ENCODE measurements at regions not wholly inside any gene's neighbourhood (a gene's known extent, or its start where the extent isn't known, plus 50 kb on each side); places are given as distances from the start of the nearest gene placed in this dataset.

GRCh38 chr16:86071611-86072240, 172.8 kb downstream of the IRF8 start:
- no peak for TF ChIP-seq CTCF (IDR thresholded peaks at IDR 0.05; ENCODE audit: partially characterized antibody, unreplicated experiment)
- peaks cover 4% of the 10 kb centered on the region for H3K9me3 Mint-ChIP-seq (ENCODE audit: unreplicated experiment)
- peaks cover 8% of the 10 kb centered on the region for H3K4me1 Mint-ChIP-seq (ENCODE audit: low read depth, unreplicated experiment)
- H3K4me3 Mint-ChIP-seq (ENCODE audit: unreplicated experiment), result no peak overlapping the region
- DNase-seq, result no peak
- H3K36me3 Mint-ChIP-seq (ENCODE audit: unreplicated experiment), result no peaks in the 10 kb centered on the region
- peaks cover 4% of the 10 kb centered on the region for H3K27me3 Mint-ChIP-seq (ENCODE audit: unreplicated experiment)
- H3K27ac Mint-ChIP-seq (ENCODE audit: unreplicated experiment), result no peak overlapping the region

- H3K4me3 Mint-ChIP-seq (ENCODE audit: unreplicated experiment), result no peak overlapping the region
- no peaks in the 10 kb centered on the region for H3K36me3 Mint-ChIP-seq (ENCODE audit: unreplicated experiment)
- TF ChIP-seq CTCF (IDR thresholded peaks at IDR 0.05; ENCODE audit: partially characterized antibody, unreplicated experiment), result peak; percentile 83
Observed at GRCh38 chr16:86072328-86073102, 173.6 kb downstream of the IRF8 start.

GRCh38 chr16:86073103-86073625, 174.2 kb downstream of the IRF8 start:
- Mint-ChIP-seq H3K27ac (ENCODE audit: unreplicated experiment) (no peak overlapping the region), H3K36me3 (ENCODE audit: unreplicated experiment) (no peaks in the 10 kb centered on the region), H3K4me1 (ENCODE audit: low read depth, unreplicated experiment) (peaks cover 4% of the 10 kb centered on the region), H3K9me3 (ENCODE audit: unreplicated experiment) (peaks cover 4% of the 10 kb centered on the region), H3K4me3 (ENCODE audit: unreplicated experiment) (no peak overlapping the region), H3K27me3 (ENCODE audit: unreplicated experiment) (peaks cover 2% of the 10 kb centered on the region)
- no peak for DNase-seq
- peak; percentile 60 for TF ChIP-seq CTCF (IDR thresholded peaks at IDR 0.05; ENCODE audit: partially characterized antibody, unreplicated experiment)

More at GRCh38 chr16:86072328-86073102, 173.6 kb downstream of the IRF8 start:
- Mint-ChIP-seq H3K4me1 (ENCODE audit: low read depth, unreplicated experiment) (peaks cover 4% of the 10 kb centered on the region), H3K27ac (ENCODE audit: unreplicated experiment) (no peak overlapping the region), H3K9me3 (ENCODE audit: unreplicated experiment) (peaks cover 4% of the 10 kb centered on the region), H3K27me3 (ENCODE audit: unreplicated experiment) (peaks cover 4% of the 10 kb centered on the region)
- DNase-seq, result peak; percentile 80

- Mint-ChIP-seq H3K9me3 (ENCODE audit: unreplicated experiment) (peaks cover 4% of the 10 kb centered on the region), H3K27ac (ENCODE audit: unreplicated experiment) (no peak overlapping the region), H3K4me3 (ENCODE audit: unreplicated experiment) (no peak overlapping the region), H3K27me3 (ENCODE audit: unreplicated experiment) (peaks cover 3% of the 10 kb centered on the region), H3K4me1 (ENCODE audit: low read depth, unreplicated experiment) (peaks cover 4% of the 10 kb centered on the region), H3K36me3 (ENCODE audit: unreplicated experiment) (no peaks in the 10 kb centered on the region)
- no peak for TF ChIP-seq CTCF (IDR thresholded peaks at IDR 0.05; ENCODE audit: partially characterized antibody, unreplicated experiment)
- DNase-seq, result no peak
Observed at GRCh38 chr16:86073763-86074493, 175.0 kb downstream of the IRF8 start.

Measured in glutamatergic neuron (in vitro differentiated cells).